ENCODE measurements at regions not wholly inside any gene's neighbourhood (a gene's known extent, or its start where the extent isn't known, plus 50 kb on each side); places are given as distances from the start of the nearest gene placed in this dataset.

GRCh38 chr17:27069842-27070508 is 223.9 kb upstream of the WSB1 start:
- intact Hi-C loops (cut with DNase I), result no loop called here
- DNase-seq, result no peak
- Histone ChIP-seq H3K27ac (no peak overlapping the region), H3K27me3 (no peaks in the 10 kb centered on the region), H3K4me1 (replicated peaks in 1 of 2) (no peaks in the 10 kb centered on the region), H3K9me3 (replicated peaks in 1 of 3) (no peaks in the 10 kb centered on the region), H3K4me3 (no peak overlapping the region), H3K36me3 (replicated peaks in 1 of 2) (no peaks in the 10 kb centered on the region)
- TF ChIP-seq CTCF (IDR thresholded peaks at IDR 0.05) (no peak), POLR2A (IDR thresholded peaks at IDR 0.05) (no peak)

GRCh38 chr17:27070836-27071235 is 223.1 kb upstream of the WSB1 start:
- intact Hi-C loops (cut with DNase I), result no loop called here
- Histone ChIP-seq H3K4me3 (no peak overlapping the region), H3K27me3 (no peaks in the 10 kb centered on the region), H3K4me1 (replicated peaks in 1 of 2) (no peaks in the 10 kb centered on the region), H3K27ac (no peak overlapping the region), H3K9me3 (replicated peaks in 1 of 3) (no peaks in the 10 kb centered on the region), H3K36me3 (replicated peaks in 1 of 2) (no peaks in the 10 kb centered on the region)
- 20 to 80% (median 53%) methylated on average over 1 of the region's 1 CpG for WGBS, 4 donors
- no peak for DNase-seq
- no peak for TF ChIP-seq CTCF (IDR thresholded peaks at IDR 0.05)
- TF ChIP-seq POLR2A (IDR thresholded peaks at IDR 0.05), result no peak

- 35 to 54% (median 39%) methylated on average over 3 of the region's 3 CpGs for WGBS, 4 donors
- Histone ChIP-seq H3K27me3 (no peaks in the 10 kb centered on the region), H3K9me3 (replicated peaks in 1 of 3) (no peaks in the 10 kb centered on the region), H3K36me3 (replicated peaks in 1 of 2) (no peaks in the 10 kb centered on the region), H3K27ac (no peak overlapping the region), H3K4me1 (replicated peaks in 1 of 2) (no peaks in the 10 kb centered on the region), H3K4me3 (no peak overlapping the region)
- no peak for TF ChIP-seq CTCF (IDR thresholded peaks at IDR 0.05)
- intact Hi-C loops (cut with DNase I), result no loop called here
- no peak for DNase-seq
These were observed 221.0 kb upstream of the WSB1 start for GRCh38 chr17:27072885-27073284.

GRCh38 chr17:27076814-27077213 is 217.1 kb upstream of the WSB1 start:
- TF ChIP-seq POLR2A (IDR thresholded peaks at IDR 0.05) (no peak), CTCF (IDR thresholded peaks at IDR 0.05) (no peak)
- Histone ChIP-seq H3K4me3 (no peak overlapping the region), H3K27ac (no peak overlapping the region), H3K4me1 (replicated peaks in 1 of 2) (no peaks in the 10 kb centered on the region), H3K9me3 (replicated peaks in 1 of 3) (no peaks in the 10 kb centered on the region), H3K27me3 (no peaks in the 10 kb centered on the region), H3K36me3 (replicated peaks in 1 of 2) (no peaks in the 10 kb centered on the region)
- intact Hi-C loops (cut with DNase I), result no loop called here
- no peak for DNase-seq
